ENCODE measurements at regions not wholly inside any gene's neighbourhood (a gene's known extent, or its start where the extent isn't known, plus 50 kb on each side); places are given as distances from the start of the nearest gene placed in this dataset.

DNA sequence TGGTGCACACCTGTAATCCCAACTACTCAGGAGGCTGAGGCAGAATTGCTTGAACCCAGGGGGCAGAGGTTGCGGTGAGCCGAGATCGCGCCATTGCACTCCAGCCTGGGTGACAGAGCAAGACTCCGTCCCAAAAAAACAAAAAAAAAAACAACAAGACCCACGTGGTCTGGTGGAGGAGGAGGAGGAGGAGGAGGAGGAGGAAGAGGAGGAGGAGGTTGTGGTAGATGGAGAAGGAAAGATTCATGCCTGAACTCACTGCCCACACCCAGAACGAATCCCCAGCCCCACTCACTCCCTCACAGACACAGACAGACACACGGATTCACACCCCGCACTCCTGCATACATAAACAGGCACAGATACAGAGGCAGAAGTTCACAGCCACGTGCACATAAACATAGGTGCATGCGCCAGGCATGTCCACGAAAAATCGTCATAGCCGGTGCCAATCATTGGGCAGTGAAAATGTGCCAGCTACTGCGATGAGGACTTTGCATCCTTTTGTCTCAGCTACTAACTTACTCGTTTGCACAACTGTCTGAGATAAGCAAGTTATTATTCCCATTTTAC, 138.5 kb downstream of the WSCD1 start:
- DNase-seq = no peak

DNA sequence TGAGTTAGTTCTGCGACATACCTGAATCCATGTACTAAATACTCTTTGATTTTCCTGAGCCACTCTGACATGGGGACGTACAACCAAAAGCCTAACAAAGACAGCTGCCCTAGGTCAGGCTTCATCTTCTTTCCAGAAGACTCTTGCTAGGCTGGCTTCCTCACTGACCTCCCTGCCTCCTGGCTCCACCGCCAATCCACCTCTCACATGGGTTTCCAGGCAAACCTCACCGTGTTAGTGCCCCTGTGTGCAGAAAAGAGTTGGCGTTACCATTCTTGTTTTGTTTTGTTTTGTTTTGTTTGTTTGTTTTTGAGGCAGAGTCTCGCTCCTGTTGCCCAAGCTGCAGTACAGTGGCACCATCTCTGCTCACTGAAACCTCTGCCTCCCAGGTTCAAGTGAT, 135.3 kb downstream of the WSCD1 start:
- DNase-seq = no peak

DNA sequence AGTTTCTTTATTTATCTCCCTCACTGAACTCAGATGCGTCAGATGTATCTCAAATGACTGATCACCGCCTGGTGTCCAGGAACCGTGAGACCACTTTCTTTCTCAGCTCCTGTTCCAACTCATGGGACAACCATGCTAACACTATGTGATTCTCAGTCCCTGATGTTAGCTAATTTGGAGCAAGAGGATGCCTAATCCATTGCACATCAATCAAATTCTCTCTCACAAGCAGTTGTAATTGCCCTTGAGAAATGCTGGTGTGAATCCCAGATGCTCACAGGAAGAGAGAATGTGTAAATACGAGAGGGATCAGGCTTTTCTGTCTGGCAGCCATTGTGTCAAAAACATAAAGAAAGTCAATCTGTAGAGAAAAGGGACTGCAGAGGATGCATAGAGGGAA, 134.9 kb downstream of the WSCD1 start:
- DNase-seq = no peak

DNA sequence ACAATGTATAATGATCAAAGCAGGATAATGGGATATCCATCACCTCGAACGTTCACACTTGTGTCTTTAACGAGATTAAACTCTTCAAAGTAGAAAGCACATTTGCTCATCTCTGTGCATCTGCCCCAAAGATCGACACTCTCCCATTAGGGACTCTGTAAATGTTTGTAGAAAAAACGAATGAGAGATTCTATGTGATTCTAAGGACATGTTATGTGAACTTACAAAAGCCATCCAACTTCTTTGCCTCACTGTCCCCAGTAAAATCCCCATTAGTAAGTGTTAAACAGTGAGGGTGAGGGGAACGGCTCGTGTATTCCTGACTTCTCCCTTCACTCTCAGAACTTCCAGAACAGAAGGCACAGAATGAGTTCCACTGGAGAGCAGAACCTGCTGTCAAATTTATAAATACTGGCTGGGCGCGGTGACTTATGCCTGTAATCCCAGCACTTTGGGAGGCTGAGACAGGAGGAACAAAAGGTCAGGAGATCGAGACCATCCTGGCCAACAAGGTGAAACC, 134.1 kb downstream of the WSCD1 start:
- no peak for DNase-seq

DNA sequence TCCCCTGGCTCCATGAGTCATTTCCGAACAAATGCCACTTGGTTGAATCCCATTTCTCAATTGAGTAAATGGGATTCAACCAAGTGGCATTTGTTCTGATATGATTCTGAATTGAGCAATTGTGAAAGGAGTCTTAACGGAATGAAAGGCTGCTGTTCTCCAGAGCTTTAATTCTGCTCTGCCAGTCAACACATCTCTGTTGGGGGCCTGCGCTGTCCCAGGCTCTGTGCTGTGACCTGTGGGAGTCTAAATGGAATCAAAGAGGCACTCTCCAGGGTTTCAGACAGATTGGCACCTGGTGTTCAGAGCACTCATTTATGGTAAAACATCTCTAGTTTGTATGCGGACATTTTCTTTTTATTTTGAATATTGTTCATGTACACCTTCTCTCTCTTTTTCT, 126.2 kb downstream of the WSCD1 start:
- DNase-seq = no peak

DNA sequence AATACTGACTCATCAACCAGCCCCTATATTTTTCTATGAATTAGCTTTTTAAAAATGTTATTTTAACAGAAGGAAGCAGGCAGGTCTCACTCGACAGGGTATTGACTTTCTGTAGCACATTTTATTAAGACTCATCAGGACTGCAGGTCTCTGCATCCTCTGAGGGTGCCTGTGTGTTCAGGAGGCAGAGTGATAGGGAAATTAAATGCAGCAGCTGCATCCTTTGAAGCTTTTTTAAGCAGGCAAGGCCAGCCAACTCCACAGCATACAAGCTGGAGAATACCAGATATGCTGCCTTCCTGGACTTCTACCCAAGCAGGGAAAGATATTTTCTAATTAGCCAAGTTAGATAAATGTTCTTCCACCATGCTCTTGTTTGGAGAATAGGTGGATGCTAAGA, 124.9 kb downstream of the WSCD1 start:
- DNase-seq = no peak

DNA sequence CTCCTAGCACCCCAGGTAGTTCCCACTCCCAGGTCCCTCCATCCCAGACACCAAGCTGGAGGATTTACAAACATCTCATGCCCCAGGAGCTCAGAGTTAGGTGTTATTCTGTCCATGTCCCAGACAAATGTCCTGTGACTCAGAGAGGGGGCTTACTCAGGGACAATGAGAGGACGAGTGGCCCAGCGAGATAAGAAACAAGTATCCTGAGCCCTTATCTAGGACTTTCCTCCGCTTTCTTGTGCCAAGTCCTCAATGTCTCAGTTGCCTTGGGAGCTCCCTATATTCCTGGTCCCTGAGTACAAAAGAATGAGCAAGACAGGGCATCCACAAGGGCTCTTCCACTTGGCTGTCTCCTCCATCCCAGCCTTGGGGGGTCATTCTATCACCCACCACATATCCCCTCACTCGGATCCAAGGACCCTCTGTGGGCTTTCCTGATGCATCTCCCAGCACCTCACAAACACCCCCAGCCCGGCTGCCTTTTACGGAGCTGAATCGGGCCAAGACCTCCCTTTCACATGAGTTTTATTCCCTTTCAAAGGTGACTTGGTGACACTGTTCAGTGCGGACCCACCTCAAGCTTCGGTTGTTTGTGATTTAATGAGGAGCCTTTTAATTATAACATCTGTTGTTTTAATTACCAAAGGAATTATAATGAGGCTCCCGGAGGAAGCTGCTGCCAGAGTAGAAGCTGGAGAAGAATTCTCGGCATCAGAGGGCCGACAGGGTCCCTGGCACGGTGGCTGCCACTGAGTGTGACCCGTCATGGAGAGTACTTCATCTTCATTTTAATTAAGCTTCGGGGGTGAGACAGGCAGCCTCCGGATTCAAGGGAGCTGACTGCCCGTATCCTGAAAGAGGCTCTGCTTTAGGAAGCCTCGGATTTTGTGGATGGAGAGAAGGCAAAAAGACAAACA, 121.5 kb downstream of the WSCD1 start:
- DNase-seq = no peak

DNA sequence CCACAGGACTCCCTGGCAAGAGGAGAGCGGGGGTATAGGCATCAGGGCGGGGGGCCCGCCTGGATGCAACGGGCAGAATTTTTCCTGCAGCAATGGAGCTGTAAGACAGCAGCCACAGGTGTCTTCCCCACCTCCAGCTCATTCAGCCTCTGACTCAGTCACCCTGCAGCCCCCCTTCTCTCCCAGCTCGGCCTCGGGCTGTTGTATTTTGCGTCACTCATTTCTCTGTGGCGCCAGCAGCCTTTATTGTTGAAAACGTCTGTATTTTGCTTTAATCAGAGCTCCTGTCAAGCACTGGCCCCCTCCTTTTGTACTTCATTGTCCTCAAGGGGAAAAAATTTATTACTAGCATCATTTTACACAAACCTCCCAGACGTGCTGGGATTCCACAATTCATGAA, 117.7 kb downstream of the WSCD1 start:
- DNase-seq = no peak

DNA sequence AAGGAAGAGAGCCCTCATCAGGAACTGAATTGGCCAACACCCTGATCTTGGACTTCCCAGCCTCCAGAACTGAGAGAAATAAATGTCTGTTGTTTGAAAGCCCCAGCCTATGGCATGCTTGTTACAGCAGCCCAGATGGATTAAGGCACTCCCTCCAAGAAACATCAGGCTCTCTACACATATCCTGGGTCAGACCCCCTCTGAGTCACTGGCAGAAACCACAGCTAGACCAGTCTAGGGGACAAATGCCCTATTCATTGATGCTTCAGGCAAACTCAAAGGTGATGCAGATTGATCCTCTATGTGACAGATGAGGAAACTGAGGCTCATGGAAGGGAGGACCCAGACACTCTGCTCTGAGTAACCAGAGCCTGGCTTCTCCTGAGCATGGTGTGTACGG, 116.8 kb downstream of the WSCD1 start:
- DNase-seq = no peak

DNA sequence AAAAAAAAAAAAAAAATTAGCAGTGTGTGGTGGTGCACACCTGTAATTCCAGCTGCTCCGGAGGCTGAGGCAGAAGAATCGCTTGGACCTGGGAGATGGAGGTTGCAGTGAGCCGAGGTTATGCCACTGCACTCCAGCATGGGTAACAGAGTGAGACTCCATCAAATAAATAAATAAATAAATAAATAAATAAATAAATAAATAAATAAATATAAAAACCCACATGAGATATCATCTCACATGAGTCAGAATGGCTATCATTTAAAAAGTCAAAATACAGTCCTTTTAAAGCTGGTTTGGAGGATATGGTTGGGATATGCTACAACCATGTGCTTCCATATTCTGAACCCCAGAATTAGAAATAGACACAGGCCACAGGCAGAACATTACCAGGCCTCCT, 114.3 kb downstream of the WSCD1 start:
- DNase-seq = no peak

DNA sequence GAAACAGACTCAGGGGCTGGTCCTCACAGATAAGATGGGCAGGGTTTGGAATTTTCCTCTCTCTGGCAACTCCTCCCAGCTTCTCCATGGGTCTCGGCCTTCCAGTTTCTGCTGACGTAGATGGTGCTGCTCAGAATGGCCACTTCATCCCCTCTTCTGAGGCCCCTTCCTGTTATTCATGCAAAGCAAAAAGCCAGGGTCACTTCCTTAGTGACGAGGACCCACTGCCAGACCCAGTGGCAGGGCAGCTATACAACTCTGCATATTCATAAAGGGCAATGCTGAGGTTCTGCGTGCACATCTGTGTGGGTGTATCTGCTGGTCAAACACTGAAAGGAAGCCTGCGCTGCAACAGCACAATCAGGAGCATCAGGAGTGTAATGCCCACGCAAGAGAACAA, 108.8 kb downstream of the WSCD1 start:
- DNase-seq = no peak

DNA sequence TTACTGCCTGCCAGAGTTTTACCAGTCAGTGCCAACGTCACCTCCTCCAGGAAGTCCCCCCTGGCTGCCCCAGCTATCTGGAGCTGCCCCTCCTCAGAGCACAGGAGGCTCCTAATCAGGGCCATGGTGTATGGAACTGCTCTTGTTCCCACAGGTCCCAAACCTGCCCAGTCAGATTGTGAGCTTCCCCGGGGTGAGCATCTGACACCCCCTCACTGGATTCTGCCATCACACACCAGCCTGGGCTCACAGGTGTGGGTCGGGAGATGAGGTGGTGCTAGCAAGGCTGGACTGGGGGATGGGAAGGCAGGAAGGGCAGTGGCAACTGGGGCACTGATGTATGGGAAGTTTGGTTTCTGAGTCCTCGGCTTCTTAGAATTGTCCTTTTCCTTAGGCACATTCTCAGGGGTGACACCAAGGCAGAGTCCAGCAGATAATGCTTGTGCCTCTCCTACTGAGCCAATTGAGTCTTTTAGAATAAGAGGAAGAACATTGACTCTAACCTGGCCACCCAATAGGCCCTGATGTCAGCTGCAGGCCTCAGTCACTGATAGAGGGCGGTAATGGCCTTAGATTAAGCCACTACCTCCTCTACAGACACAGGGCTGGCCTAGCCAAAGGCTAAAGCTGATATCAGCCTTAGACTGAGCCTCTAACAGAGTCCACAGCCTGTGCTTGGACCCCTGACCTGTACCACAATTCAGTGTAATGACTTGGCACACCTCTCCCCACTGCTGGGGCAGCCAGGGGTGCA, 107.9 kb downstream of the WSCD1 start:
- no peak for DNase-seq
